Mesenchymal stem cell (in vitro differentiated cells and primary cell): ENCODE measurements at regions not wholly inside any gene's neighbourhood (a gene's known extent, or its start where the extent isn't known, plus 50 kb on each side); places are given as distances from the start of the nearest gene placed in this dataset.

Experiments
- DNase-seq: peaks from one replicate; pipeline ENCODE4 v3.0.0-alpha.2; 2013
- H2AFZ ChIP-seq: one replicate; pipeline ENCODE4 v1.6.1; 2013; ENCODE audit warnings: low read depth, mild to moderate bottlenecking, control low read depth, inconsistent platforms, low read length, moderate library complexity
- H2AK5ac ChIP-seq: 2 replicates; pipeline ENCODE4 v1.6.1; 2013; ENCODE audit warnings: low read length, moderate library complexity, mild to moderate bottlenecking, inconsistent platforms; ENCODE audit not compliant: severe bottlenecking
- H2BK120ac ChIP-seq: one replicate; pipeline ENCODE4 v1.6.1; 2013; ENCODE audit warnings: low read depth, mild to moderate bottlenecking, inconsistent platforms, low read length, moderate library complexity
- H2BK12ac ChIP-seq, 2 experiments: one replicate each; pipeline ENCODE4 v1.6.1; 2013; ENCODE audit warnings: inconsistent platforms in 2 of 2, low read length in 2 of 2, mild to moderate bottlenecking in 2 of 2, moderate library complexity in 2 of 2, control low read depth in 1 of 2
- H2BK15ac ChIP-seq: one replicate; pipeline ENCODE4 v1.6.1; 2013; ENCODE audit warnings: mild to moderate bottlenecking, low read depth, inconsistent platforms; ENCODE audit not compliant: poor library complexity, severe bottlenecking
- H2BK5ac ChIP-seq: 2 replicates; pipeline ENCODE4 v1.6.1; 2013; ENCODE audit warnings: low read depth, mild to moderate bottlenecking, low read length, control low read depth, inconsistent platforms; ENCODE audit not compliant: poor library complexity, severe bottlenecking
- H3K14ac ChIP-seq, 2 experiments: one replicate each; pipeline ENCODE4 v1.6.1; 2013; ENCODE audit warnings: inconsistent platforms in 2 of 2, low read length in 2 of 2, control low read depth in 1 of 2, mild to moderate bottlenecking in 1 of 2, moderate library complexity in 1 of 2
- H3K18ac ChIP-seq, 2 experiments: one replicate each; pipeline ENCODE4 v1.6.1; 2013; ENCODE audit warnings: inconsistent platforms in 2 of 2, low read length in 2 of 2, control low read depth in 1 of 2, low read depth in 1 of 2, mild to moderate bottlenecking in 1 of 2
- H3K23ac ChIP-seq, 2 experiments: one replicate each; pipeline ENCODE4 v1.6.1; 2013; ENCODE audit warnings: inconsistent platforms in 2 of 2, low read length in 2 of 2, mild to moderate bottlenecking in 2 of 2, moderate library complexity in 2 of 2, control low read depth in 1 of 2
- H3K27ac ChIP-seq: 2 replicates; pipeline ENCODE4 v1.5.1; 2013; ENCODE audit warnings: mild to moderate bottlenecking, moderate library complexity, low read length, control low read depth, inconsistent platforms; ENCODE audit not compliant: poor library complexity, severe bottlenecking
- H3K27me3 ChIP-seq, 2 experiments: 2 replicates each; pipeline versions ENCODE4 v1.6.1 to v1.7.0; 2013; ENCODE audit warnings: low read length in 2 of 2, mild to moderate bottlenecking in 2 of 2, moderate library complexity in 2 of 2, control low read depth in 1 of 2, inconsistent platforms in 1 of 2; ENCODE audit not compliant: control insufficient read depth in 1 of 2, insufficient read depth in 1 of 2
- H3K36me3 ChIP-seq, 2 experiments: 2 replicates each; pipeline versions ENCODE4 v1.6.1 to v1.7.0; 2013; ENCODE audit warnings: low read length in 2 of 2, control low read depth in 1 of 2, inconsistent platforms in 1 of 2, low read depth in 1 of 2, mild to moderate bottlenecking in 1 of 2; ENCODE audit not compliant: insufficient read depth in 2 of 2, control insufficient read depth in 1 of 2
- H3K4ac ChIP-seq, 2 experiments: one replicate each; pipeline ENCODE4 v1.6.1; 2013; ENCODE audit warnings: inconsistent platforms in 2 of 2, low read length in 2 of 2, mild to moderate bottlenecking in 2 of 2, moderate library complexity in 2 of 2, control low read depth in 1 of 2, low read depth in 1 of 2
- H3K4me1 ChIP-seq: 2 replicates; pipeline ENCODE4 v1.6.1; 2013; ENCODE audit warnings: low read depth, low read length, control low read depth; ENCODE audit not compliant: control insufficient read depth, insufficient read depth
- H3K4me2 ChIP-seq: 2 replicates; pipeline ENCODE4 v1.6.1; 2013; ENCODE audit warnings: low read length, mild to moderate bottlenecking, inconsistent platforms; ENCODE audit not compliant: poor library complexity, severe bottlenecking
- H3K4me3 ChIP-seq, 2 experiments: 2 replicates each; pipeline versions ENCODE4 v1.5.1 to v1.7.0; 2013; ENCODE audit warnings: low read length in 2 of 2, mild to moderate bottlenecking in 2 of 2, control low read depth in 1 of 2, low read depth in 1 of 2; ENCODE audit not compliant: insufficient read depth in 1 of 2
- H3K79me1 ChIP-seq: replicated peaks from 2 replicates; pipeline ENCODE4 v1.6.1; 2013; ENCODE audit warnings: mild to moderate bottlenecking, control low read depth, low read length, inconsistent platforms; ENCODE audit not compliant: poor library complexity, severe bottlenecking
- H3K9ac ChIP-seq: 2 replicates; pipeline ENCODE4 v1.7.0; 2013; ENCODE audit warnings: mild to moderate bottlenecking, low read length, moderate library complexity
- H3K9me3 ChIP-seq: 2 replicates; pipeline ENCODE4 v1.7.0; 2013; ENCODE audit warnings: mild to moderate bottlenecking, low read length; ENCODE audit not compliant: control insufficient read depth
- H4K8ac ChIP-seq: one replicate; pipeline ENCODE4 v1.6.1; 2013; ENCODE audit warnings: inconsistent platforms, mild to moderate bottlenecking, low read length, moderate library complexity
- H4K91ac ChIP-seq: one replicate; pipeline ENCODE4 v1.6.1; 2013; ENCODE audit warnings: mild to moderate bottlenecking, low read length, inconsistent platforms
- WGBS: methylation state at CpG from one replicate; pipeline ENCODE4 v1.1.7; 2013; ENCODE audit warnings: mixed read lengths; 5-methylcytosine and 5-hydroxymethylcytosine counted together

DNA sequence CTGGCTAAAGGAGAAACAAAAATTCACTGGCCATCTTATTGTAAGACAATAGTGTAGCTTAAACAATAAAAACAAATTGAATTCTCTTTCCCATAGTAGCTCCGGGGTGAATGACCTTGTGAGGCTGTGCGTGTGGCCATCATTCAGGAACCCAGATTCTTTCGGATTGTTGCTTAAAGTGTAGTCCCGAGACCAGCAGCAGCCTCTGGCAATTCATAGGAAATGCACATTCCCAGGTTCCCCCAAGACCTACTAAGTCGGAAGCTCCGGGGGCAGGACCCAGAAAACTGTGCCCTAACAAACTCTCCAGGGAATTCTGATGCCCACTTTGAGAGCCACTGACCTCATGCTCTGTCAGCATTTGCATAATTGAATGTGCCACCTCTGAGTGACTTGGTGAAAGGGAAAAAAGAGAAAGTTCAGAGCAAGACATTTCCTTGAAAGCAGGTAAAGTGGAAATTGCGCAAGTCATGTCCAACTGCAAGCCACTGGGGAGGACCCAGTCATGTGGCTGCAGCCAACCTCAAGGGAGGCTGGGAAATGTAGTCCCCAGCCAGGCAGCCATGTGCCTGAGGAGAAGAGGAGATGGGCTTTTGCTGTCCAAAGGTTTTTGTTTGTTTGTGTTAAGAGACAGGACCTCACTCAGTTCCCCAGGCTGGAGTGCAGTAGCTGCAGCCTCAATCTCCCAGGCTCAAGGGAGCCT is 50.7 kb upstream of the PNMA8B start:
- no peak overlapping the region for H2AFZ ChIP-seq
- no peak overlapping the region for H3K27ac ChIP-seq
- H3K36me3 ChIP-seq = no peaks in the 10 kb centered on the region
- H3K4me2 ChIP-seq = no peak overlapping the region
- H2BK5ac ChIP-seq = no peak overlapping the region
- WGBS = 83% methylated on average over 7 of the region's 7 CpGs
- H3K9ac ChIP-seq = no peak overlapping the region
- no peak overlapping the region for H3K14ac ChIP-seq
- no peak overlapping the region for H2BK120ac ChIP-seq
- H2BK15ac ChIP-seq = no peak overlapping the region
- H4K8ac ChIP-seq = no peak overlapping the region
- H2AK5ac ChIP-seq = no peak overlapping the region
- H3K18ac ChIP-seq = no peak overlapping the region
- H3K23ac ChIP-seq = no peak overlapping the region
- H3K27me3 ChIP-seq = peaks cover 0 to 9% of the 10 kb centered on the region in 2 experiments
- no peak overlapping the region for H4K91ac ChIP-seq
- no peaks in the 10 kb centered on the region for H3K4me1 ChIP-seq
- no peak overlapping the region for H3K4ac ChIP-seq
- DNase-seq = peak; percentile 26
- H3K9me3 ChIP-seq = peaks cover 25% of the 10 kb centered on the region
- H3K79me1 ChIP-seq = no peaks in the 10 kb centered on the region
- no peak overlapping the region for H3K4me3 ChIP-seq
- H2BK12ac ChIP-seq = no peak overlapping the region

DNA sequence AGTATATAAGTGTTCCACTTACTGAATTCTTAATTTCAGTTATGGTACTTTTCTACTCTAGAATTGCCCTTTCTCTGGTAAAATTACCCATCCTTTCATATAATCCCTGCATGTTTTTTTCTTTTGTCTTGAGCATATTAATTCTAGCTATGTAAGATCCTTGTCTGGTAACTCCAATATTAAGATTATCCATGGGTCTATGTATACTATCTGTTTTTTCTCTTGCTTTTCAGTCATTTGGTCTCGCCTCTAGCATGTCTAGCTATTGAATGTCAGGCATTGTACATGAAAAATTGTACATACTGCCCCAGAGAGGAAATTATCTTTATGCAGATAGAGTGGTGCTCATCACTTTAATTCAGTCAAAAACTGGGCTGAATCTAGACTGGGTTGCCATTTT is 50.4 kb upstream of the CALM3 start:
- H3K79me1 ChIP-seq = no peaks in the 10 kb centered on the region
- H3K18ac ChIP-seq = no peak overlapping the region
- H2BK120ac ChIP-seq = no peak overlapping the region
- H4K8ac ChIP-seq = no peak overlapping the region
- H4K91ac ChIP-seq = no peak overlapping the region
- no peaks in the 10 kb centered on the region for H3K36me3 ChIP-seq
- H3K14ac ChIP-seq = no peak overlapping the region
- H3K9ac ChIP-seq = no peak overlapping the region
- H3K23ac ChIP-seq = no peak overlapping the region
- no peak overlapping the region for H3K27ac ChIP-seq
- no peak for DNase-seq
- no peak overlapping the region for H3K4ac ChIP-seq
- H2BK5ac ChIP-seq = no peak overlapping the region
- WGBS = 75% methylated on average over 1 of the region's 1 CpG
- H3K4me3 ChIP-seq = no peak overlapping the region
- H3K27me3 ChIP-seq = peaks cover 0 to 9% of the 10 kb centered on the region in 2 experiments
- no peak overlapping the region for H2BK15ac ChIP-seq
- H2BK12ac ChIP-seq = no peak overlapping the region
- no peak overlapping the region for H2AK5ac ChIP-seq
- no peak overlapping the region for H3K4me2 ChIP-seq
- no peak overlapping the region for H2AFZ ChIP-seq
- no peaks in the 10 kb centered on the region for H3K4me1 ChIP-seq
- peaks cover 42% of the 10 kb centered on the region for H3K9me3 ChIP-seq

DNA sequence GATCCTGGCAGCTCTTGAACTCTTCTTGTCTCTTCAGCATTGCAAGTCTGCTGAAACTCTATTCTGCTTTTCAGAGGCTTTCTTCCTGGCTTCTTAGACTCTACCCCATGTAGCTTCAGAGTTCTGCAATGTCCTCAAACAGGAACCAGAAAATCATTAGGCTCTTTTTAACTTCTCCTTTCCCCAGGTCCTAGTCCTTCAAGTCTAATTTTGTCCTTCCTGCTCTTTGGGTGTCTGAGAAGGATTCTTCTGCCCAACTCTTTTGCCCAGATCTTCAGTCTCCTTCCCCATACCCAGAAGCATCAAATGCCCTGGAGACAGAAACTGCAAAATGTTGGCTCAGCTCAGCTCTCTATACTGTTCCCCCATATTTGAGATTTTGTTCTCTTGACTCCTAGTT is 50.0 kb upstream of the CALM3 start:
- no peaks in the 10 kb centered on the region for H3K36me3 ChIP-seq
- no peak overlapping the region for H2BK120ac ChIP-seq
- H4K8ac ChIP-seq = no peak overlapping the region
- peaks cover 0 to 9% of the 10 kb centered on the region in 2 experiments for H3K27me3 ChIP-seq
- H2BK5ac ChIP-seq = no peak overlapping the region
- H3K9ac ChIP-seq = no peak overlapping the region
- H2BK15ac ChIP-seq = no peak overlapping the region
- DNase-seq = no peak
- H3K4ac ChIP-seq = no peak overlapping the region
- H3K9me3 ChIP-seq = peaks cover 47% of the 10 kb centered on the region
- no peaks in the 10 kb centered on the region for H3K79me1 ChIP-seq
- H2BK12ac ChIP-seq = no peak overlapping the region
- no peak overlapping the region for H3K4me2 ChIP-seq
- no peaks in the 10 kb centered on the region for H3K4me1 ChIP-seq
- H3K27ac ChIP-seq = no peak overlapping the region
- no peak overlapping the region for H2AFZ ChIP-seq
- H3K4me3 ChIP-seq = no peak overlapping the region
- no peak overlapping the region for H2AK5ac ChIP-seq
- no peak overlapping the region for H3K14ac ChIP-seq
- no peak overlapping the region for H4K91ac ChIP-seq
- no peak overlapping the region for H3K18ac ChIP-seq
- no peak overlapping the region for H3K23ac ChIP-seq
